ENCODE measurements at regions not wholly inside any gene's neighbourhood (a gene's known extent, or its start where the extent isn't known, plus 50 kb on each side); places are given as distances from the start of the nearest gene placed in this dataset.

- no peak overlapping the region for H3K27ac ChIP-seq (replicated peaks)
- H3K4me3 ChIP-seq (replicated peaks; ENCODE audit: insufficient read depth, low read length), result no peak overlapping the region
- no peak for TF ChIP-seq GABPA (IDR thresholded peaks at IDR 0.05; ENCODE audit: low read depth)
- no peak for TF ChIP-seq REST (IDR thresholded peaks at IDR 0.05; ENCODE audit: insufficient replicate concordance, low read depth)
- no peak for TF ChIP-seq CTCF (IDR thresholded peaks at IDR 0.05; ENCODE audit: insufficient read depth, low read length)
- TF ChIP-seq SPI1 (IDR thresholded peaks at IDR 0.05; ENCODE audit: borderline replicate concordance, low read depth), result no peak
- no peak for TF ChIP-seq POLR2AphosphoS5 (IDR thresholded peaks at IDR 0.05; ENCODE audit: low read depth)
These were observed 148.9 kb downstream of the TMEM182 start for GRCh38 chr2:102910724-102911123.

GRCh38 chr2:102915128-102915527, 153.3 kb downstream of the TMEM182 start:
- no peaks in the 10 kb centered on the region for H3K27me3 ChIP-seq (ENCODE audit: insufficient read depth, poor library complexity, severe bottlenecking)
- no peak overlapping the region for H3K4me3 ChIP-seq (replicated peaks; ENCODE audit: insufficient read depth, low read length)
- no peak for TF ChIP-seq REST (IDR thresholded peaks at IDR 0.05; ENCODE audit: insufficient replicate concordance, low read depth)
- no peak for TF ChIP-seq CTCF (IDR thresholded peaks at IDR 0.05; ENCODE audit: insufficient read depth, low read length)
- no peak for TF ChIP-seq SPI1 (IDR thresholded peaks at IDR 0.05; ENCODE audit: borderline replicate concordance, low read depth)
- no peak for TF ChIP-seq POLR2AphosphoS5 (IDR thresholded peaks at IDR 0.05; ENCODE audit: low read depth)
- no peak for TF ChIP-seq GABPA (IDR thresholded peaks at IDR 0.05; ENCODE audit: low read depth)
- no peak overlapping the region for H3K27ac ChIP-seq (replicated peaks)
- no peak for DNase-seq (ENCODE audit: low read depth in 1 of 2, low spot score in 1 of 2)

More at GRCh38 chr2:102910724-102911123, 148.9 kb downstream of the TMEM182 start:
- DNase-seq (ENCODE audit: low read depth in 1 of 2, low spot score in 1 of 2), result no peak
- H3K27me3 ChIP-seq (ENCODE audit: insufficient read depth, poor library complexity, severe bottlenecking), result no peaks in the 10 kb centered on the region

GRCh38 chr2:102922321-102922720, 160.5 kb downstream of the TMEM182 start:
- H3K27me3 ChIP-seq (ENCODE audit: insufficient read depth, poor library complexity, severe bottlenecking), result no peaks in the 10 kb centered on the region
- H3K27ac ChIP-seq (replicated peaks), result no peak overlapping the region

More at GRCh38 chr2:102922321-102922720, 160.5 kb downstream of the TMEM182 start:
- DNase-seq (ENCODE audit: low read depth in 1 of 2, low spot score in 1 of 2), result no peak
- no peak for TF ChIP-seq REST (IDR thresholded peaks at IDR 0.05; ENCODE audit: insufficient replicate concordance, low read depth)
- TF ChIP-seq SPI1 (IDR thresholded peaks at IDR 0.05; ENCODE audit: borderline replicate concordance, low read depth), result no peak
- no peak for TF ChIP-seq POLR2AphosphoS5 (IDR thresholded peaks at IDR 0.05; ENCODE audit: low read depth)
- TF ChIP-seq GABPA (IDR thresholded peaks at IDR 0.05; ENCODE audit: low read depth), result no peak
- TF ChIP-seq CTCF (IDR thresholded peaks at IDR 0.05; ENCODE audit: insufficient read depth, low read length), result no peak
- no peak overlapping the region for H3K4me3 ChIP-seq (replicated peaks; ENCODE audit: insufficient read depth, low read length)
